ENCODE measurements at regions not wholly inside any gene's neighbourhood (a gene's known extent, or its start where the extent isn't known, plus 50 kb on each side); places are given as distances from the start of the nearest gene placed in this dataset.

DNA sequence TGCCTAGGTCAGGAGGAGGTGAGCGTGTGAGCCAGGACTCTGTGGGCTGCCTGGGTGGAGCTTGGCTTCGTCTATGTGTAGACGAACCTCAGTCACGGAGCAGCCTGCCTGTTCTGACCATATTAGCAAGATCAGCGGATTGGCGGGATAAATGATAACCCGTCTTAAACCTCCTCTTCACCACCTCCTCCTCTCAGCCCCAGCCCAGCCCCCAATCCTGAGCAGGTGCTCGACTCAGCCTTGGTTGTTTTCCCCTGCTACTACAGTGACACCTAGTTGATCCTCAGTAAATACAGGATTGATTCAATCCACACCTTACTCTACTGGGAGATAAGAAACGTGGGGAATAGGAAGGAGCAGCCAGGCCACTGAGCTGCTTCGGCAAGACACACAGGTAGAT is 286.1 kb downstream of the IRX2 start:
- TF ChIP-seq, protein P1, sequence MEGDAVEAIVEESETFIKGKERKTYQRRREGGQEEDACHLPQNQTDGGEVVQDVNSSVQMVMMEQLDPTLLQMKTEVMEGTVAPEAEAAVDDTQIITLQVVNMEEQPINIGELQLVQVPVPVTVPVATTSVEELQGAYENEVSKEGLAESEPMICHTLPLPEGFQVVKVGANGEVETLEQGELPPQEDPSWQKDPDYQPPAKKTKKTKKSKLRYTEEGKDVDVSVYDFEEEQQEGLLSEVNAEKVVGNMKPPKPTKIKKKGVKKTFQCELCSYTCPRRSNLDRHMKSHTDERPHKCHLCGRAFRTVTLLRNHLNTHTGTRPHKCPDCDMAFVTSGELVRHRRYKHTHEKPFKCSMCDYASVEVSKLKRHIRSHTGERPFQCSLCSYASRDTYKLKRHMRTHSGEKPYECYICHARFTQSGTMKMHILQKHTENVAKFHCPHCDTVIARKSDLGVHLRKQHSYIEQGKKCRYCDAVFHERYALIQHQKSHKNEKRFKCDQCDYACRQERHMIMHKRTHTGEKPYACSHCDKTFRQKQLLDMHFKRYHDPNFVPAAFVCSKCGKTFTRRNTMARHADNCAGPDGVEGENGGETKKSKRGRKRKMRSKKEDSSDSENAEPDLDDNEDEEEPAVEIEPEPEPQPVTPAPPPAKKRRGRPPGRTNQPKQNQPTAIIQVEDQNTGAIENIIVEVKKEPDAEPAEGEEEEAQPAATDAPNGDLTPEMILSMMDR (IDR thresholded peaks at IDR 0.05; ENCODE audit: extremely low read depth, missing control alignments), result no peak
- DNase-seq (ENCODE audit: low spot score), result no peak

DNA sequence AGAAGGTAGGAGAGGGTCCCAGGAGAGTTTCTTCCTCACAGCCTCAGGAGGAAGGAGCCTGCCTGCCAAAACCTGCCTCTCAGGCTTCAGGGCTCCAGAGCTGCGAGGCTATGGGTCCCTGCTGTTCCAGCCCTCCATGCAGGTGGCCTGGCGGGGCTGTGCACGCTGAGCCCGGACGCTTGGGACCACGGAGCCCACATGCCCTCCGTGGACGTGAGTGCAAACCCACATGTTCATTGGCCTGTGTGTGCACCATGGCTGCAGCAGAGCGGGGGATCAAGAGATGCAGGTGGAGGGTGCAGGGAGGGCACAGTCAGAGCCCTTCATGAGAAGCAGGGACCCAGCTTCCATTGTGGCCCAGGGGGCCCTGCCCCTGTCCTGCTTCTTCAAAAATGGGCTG is 287.3 kb downstream of the IRX2 start:
- TF ChIP-seq, protein P1 (IDR thresholded peaks at IDR 0.05; ENCODE audit: extremely low read depth, missing control alignments), result no peak
- DNase-seq (ENCODE audit: low spot score), result no peak

DNA sequence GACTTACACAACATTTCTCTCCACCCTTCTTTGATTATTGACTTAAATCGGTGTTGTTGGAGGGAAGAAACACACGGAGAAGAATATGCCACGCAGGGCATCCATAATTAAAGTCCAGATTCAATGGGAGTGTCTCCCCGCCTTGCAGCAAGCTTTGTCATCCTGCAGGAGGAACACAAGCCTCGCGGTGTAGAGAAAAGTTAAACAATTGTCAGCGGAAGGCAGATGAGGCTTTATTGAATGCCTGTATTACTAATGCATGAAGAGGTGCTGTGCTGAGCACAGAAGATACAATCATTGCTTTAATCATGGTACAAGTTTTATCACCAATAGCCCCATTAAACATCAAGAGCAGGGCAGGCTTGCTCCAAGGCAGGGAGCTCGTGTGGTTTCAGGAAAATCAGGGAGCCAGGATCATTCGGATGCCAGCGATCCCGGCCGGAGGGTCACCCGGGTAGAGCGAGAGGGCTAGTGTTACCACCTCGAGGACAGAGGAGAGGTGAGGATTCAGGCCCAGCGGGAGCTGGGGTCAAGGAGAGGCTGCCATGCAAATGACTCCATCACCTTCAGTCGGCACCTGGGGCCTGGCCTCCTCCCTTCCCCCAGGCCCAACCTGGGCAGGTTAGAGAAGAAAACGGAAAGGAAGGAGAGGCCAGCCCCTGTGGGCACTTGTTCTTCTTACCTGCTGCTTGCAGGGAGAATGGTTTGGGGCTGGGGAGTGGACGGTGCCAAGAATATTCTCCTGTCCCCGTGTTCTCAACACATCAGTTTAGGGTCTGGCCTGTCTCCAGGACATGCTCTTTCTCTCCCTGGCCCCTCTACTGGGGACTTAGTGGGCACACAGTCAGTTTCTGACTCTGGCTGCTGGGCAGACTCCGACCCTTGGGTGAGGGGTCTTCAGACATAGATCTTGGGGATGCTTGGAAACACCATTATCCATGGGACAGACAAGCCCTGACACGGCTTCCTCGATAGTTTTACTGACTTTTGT is 289.5 kb downstream of the IRX2 start:
- TF ChIP-seq, protein P1 (IDR thresholded peaks at IDR 0.05; ENCODE audit: extremely low read depth, missing control alignments), result no peak
- no peak for DNase-seq (ENCODE audit: low spot score)

DNA sequence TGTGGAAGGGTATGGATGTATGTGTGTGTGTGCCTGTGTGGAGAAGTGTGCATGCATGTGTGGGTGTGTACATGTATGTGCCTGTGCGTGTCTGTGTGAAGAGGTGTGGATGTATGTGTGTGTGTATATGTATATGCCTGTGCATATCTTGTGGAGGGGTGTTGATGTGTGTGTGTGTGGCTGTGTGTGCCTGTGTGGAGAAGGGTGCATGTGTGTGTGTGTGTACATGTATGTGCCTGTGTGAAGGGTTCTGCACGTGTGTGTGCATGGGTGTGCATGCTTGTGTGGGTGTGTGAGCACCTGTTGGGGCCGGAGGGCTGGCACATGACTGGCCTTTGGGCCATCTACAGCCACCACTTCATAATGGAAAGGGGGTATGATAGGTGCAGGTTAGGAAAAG is 291.4 kb downstream of the IRX2 start:
- TF ChIP-seq, protein P1 (IDR thresholded peaks at IDR 0.05; ENCODE audit: extremely low read depth, missing control alignments), result no peak
- no peak for DNase-seq (ENCODE audit: low spot score)

DNA sequence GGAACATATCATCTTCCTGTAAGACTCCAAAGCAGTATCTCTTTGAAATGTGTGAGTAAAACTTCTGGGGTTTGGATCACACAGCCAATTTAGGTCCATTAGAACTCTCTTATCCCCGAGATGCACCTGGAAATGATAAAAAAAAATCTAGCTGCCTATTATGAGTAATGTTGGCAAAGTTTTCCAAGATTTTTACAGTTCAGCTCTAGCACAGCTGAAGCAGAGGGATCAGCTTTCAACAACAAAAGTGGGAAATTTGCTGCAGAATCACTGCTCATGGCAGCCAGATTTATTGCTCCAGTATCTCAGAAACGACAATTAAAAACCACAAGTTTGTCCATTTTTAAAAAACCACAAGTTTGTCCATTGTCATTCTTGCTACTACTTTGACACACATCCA is 292.2 kb downstream of the IRX2 start:
- TF ChIP-seq, protein P1 (IDR thresholded peaks at IDR 0.05; ENCODE audit: extremely low read depth, missing control alignments), result no peak
- DNase-seq (ENCODE audit: low spot score), result no peak

DNA sequence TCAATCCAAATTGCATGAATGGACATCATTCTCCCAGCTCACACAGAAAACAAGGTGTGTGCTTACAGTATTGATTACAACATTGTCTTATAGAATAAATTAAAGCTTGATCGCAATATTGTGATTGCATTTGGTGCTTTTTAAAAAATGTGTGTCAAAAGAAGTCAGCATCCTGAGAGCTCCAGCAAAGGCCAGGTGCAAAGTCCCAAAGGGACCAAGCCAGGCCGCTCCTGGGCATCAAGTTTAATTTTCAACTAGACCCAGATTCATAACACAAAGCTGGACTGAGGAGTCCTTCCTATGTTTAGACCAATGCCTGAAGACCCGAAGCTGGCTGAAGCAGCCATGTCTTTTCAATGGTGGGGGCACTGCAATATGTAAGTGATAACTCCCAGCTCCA is 295.6 kb downstream of the IRX2 start:
- no peak for DNase-seq (ENCODE audit: low spot score)
- TF ChIP-seq, protein P1 (IDR thresholded peaks at IDR 0.05; ENCODE audit: extremely low read depth, missing control alignments), result no peak

DNA sequence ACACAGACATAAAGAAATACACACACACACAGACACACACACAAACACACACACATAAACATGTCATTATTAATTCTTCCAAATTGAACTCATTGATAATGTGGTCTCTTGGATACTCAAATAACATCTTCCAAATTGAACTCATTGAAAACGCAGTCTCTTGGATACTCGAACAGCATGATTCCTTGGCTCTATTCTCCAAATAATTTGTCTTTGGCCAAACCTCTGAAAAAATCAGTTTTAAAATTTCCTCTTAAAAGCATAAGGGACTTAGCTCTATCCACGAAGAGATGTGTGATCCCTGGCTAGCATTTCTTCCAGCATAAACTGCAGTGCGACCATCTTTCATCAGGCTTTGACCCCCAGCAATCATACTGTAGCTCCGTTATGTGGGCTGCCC is 296.6 kb downstream of the IRX2 start:
- TF ChIP-seq, protein P1 (IDR thresholded peaks at IDR 0.05; ENCODE audit: extremely low read depth, missing control alignments), result no peak
- DNase-seq (ENCODE audit: low spot score), result no peak

Data from GM20000 (cell line).